Thymus (tissue), 11 donors: ENCODE measurements at regions not wholly inside any gene's neighbourhood (a gene's known extent, or its start where the extent isn't known, plus 50 kb on each side); places are given as distances from the start of the nearest gene placed in this dataset.
A peak's percentile ranks its signal among the peaks of the same experiment; 100 is the strongest.

Source experiments
- DNase-seq, 9 donors: peaks; one replicate each; pipeline ENCODE4 v3.0.0-alpha.2; 2013; ENCODE audit warnings: low spot score in 9 of 9, low read depth in 6 of 9, missing footprints in 1 of 9
- H3K27ac ChIP-seq, 2 donors: one replicate each; pipeline ENCODE4 v1.5.1; 2013; ENCODE audit warnings: control low read depth in 1 of 2, low read depth in 1 of 2, low read length in 1 of 2, mild to moderate bottlenecking in 1 of 2, moderate library complexity in 1 of 2
- H3K27me3 ChIP-seq, 2 donors: one replicate each; pipeline ENCODE4 v1.5.1; 2013; ENCODE audit warnings: low read length in 1 of 2; ENCODE audit not compliant: control insufficient read depth in 2 of 2, insufficient read depth in 1 of 2
- H3K36me3 ChIP-seq, 2 donors: one replicate each; pipeline ENCODE4 v1.5.1; 2013; ENCODE audit warnings: low read length in 1 of 2, mild to moderate bottlenecking in 1 of 2, moderate library complexity in 1 of 2; ENCODE audit not compliant: control insufficient read depth in 2 of 2, insufficient read depth in 2 of 2
- H3K4me1 ChIP-seq, 2 donors: one replicate each; pipeline ENCODE4 v1.5.1; 2013; ENCODE audit warnings: low read length in 2 of 2; ENCODE audit not compliant: control insufficient read depth in 2 of 2, insufficient read depth in 2 of 2
- H3K4me3 ChIP-seq, 2 donors: one replicate each; pipeline ENCODE4 v1.5.1; 2013; ENCODE audit warnings: low read length in 2 of 2, control low read depth in 1 of 2, mild to moderate bottlenecking in 1 of 2
- H3K9me3 ChIP-seq, 2 donors: one replicate each; pipeline ENCODE4 v1.5.1; 2013; ENCODE audit warnings: low read length in 1 of 2, mild to moderate bottlenecking in 1 of 2; ENCODE audit not compliant: control insufficient read depth in 2 of 2, insufficient read depth in 1 of 2
- WGBS: extraction: QIAGEN DNeasy Blood & Tissue Kit; methylation state at CpG from one replicate; pipeline ENCODE4 v1.1.7; 2013; 5-methylcytosine and 5-hydroxymethylcytosine counted together
- donor health status: healthy.

- no peaks in the 10 kb centered on the region for H3K27me3 ChIP-seq
- H3K36me3 ChIP-seq = no peaks in the 10 kb centered on the region
- no peaks in the 10 kb centered on the region for H3K9me3 ChIP-seq
- 96% methylated on average over 4 of the region's 4 CpGs for WGBS
- no peak for DNase-seq
- no peak overlapping the region for H3K4me3 ChIP-seq
- no peak overlapping the region for H3K27ac ChIP-seq
- H3K4me1 ChIP-seq = peaks cover 22 to 40% of the 10 kb centered on the region in 2 donors
Observed at GRCh38 chr3:187941135-187941847, 196.0 kb upstream of the BCL6 start.

- H3K27me3 ChIP-seq = no peaks in the 10 kb centered on the region
- H3K36me3 ChIP-seq = no peaks in the 10 kb centered on the region
- WGBS = 95% methylated on average over 2 of the region's 2 CpGs
- no peak overlapping the region for H3K27ac ChIP-seq
- H3K4me1 ChIP-seq = peaks cover 24 to 45% of the 10 kb centered on the region in 2 donors
- no peak for DNase-seq
- H3K9me3 ChIP-seq = no peaks in the 10 kb centered on the region
- H3K4me3 ChIP-seq = no peak overlapping the region
Observed at GRCh38 chr3:187941848-187942194, 196.6 kb upstream of the BCL6 start.

DNA sequence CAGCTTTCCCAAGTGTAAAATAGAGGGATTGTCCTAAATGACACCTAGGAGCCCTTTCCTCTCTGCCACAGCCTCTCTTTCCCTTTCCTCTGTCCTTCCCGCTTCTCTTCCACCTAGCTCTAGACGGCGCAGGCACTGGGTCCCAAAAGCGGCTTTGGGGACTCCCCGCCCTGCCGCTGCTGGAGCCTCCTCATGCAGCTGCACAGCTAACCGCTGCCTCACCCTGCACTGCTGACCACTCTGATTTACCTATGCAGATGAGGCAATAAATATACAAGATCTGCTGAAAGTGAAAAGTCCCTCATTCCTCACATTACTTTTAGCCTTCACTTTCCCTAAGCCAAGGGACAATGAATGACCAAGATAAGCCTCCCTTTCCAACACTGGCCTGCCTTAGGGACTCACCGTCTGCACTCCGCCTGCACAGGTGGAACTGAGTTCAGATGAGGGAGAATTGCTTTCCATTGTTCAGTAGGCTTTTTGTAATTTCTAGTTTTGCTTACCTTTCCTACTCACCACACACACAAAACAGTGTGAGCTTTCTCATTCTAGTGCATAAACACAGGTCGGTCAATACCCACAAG is 197.5 kb upstream of the BCL6 start:
- Histone ChIP-seq H3K27ac (no peak overlapping the region), H3K9me3 (no peaks in the 10 kb centered on the region), H3K27me3 (no peaks in the 10 kb centered on the region), H3K36me3 (no peaks in the 10 kb centered on the region), H3K4me3 (no peak overlapping the region), H3K4me1 (peaks cover 27 to 51% of the 10 kb centered on the region in 2 donors)
- 97% methylated on average over 10 of the region's 10 CpGs for WGBS
- DNase-seq = no peak

DNA sequence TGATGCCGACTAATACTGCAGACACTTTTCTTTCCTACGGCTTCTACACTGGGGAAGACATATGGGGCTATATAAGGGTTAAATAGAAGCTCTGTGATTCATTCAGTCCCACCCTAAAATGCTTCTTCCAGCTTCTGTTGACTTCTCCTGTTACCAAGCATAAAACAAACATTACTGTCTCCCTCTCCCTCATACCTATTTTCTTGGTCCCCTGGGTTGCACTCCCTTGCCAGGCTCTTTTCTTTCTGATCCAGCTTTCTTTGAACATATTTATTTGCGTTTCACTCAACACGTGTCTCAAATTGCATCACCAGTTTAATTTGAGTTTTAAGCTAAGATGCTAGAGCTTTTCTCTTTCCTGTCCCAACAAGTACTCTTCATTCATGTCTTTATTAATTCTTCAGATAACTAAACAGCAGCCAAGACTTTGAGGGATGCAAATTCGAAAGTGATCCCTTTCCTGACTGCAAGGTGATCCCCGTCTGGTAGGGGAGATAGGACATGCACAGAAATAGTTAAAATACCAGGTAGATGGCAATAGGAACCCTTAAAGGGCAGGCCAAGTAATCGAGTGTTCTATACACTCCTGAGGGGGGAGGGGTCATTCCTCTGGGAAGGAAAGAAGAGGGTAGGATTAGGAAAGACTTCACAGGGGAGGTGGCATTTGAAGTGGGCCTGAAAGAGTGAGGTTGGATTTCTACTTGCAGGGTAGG is 198.6 kb upstream of the BCL6 start:
- Histone ChIP-seq H3K4me1 (peaks cover 27 to 61% of the 10 kb centered on the region in 2 donors), H3K9me3 (no peaks in the 10 kb centered on the region), H3K4me3 (no peak overlapping the region), H3K27me3 (no peaks in the 10 kb centered on the region), H3K27ac (peak overlapping the region in 1 of 2 donors; percentile 87), H3K36me3 (no peaks in the 10 kb centered on the region)
- no peak for DNase-seq
- 85% methylated on average over 7 of the region's 7 CpGs for WGBS

DNA sequence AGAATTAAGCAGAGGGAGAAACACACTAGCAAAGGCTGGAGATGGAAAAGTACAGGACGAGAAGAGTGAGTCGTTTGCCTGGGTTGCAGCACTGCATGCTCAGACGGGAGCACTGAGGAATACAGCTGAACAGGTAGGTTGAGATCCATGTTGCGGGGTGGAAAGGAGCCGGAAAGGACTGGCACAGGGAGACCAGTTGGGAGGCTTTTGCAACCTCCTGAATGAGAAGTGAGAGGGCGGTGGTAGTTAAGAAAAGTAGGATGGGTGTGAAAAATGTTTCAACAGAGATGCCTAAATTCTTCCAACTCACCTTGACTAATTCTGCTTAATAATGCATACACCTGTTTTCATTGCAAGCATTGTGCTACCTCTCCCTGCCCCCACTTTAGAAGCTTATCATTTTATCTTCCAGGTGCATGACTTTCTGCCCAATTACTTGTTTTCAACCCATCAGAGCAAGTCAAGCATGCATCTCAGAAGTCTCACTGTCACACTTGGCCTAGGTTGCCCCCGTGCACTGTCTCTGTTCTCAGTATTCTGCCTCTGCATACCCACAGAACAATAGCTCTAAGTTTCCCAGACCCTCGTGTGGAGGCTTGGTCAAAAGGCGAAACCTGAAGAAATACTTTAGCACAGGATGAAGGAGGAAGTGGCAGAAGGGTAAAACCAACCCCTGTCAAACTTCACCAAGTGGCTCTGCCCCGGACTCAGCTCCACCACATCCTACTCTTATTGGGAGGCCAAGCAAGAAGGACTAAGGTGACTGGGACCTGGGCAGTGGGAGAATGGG is 199.3 kb upstream of the BCL6 start:
- H3K4me3 ChIP-seq = peak overlapping the region in 1 of 2 donors; percentile 11
- peak in 2 of 9 donors; percentile 58 to 78 for DNase-seq
- 63% methylated on average over 10 of the region's 10 CpGs for WGBS
- H3K27ac ChIP-seq = peak overlapping the region; percentile 46 to 87
- H3K9me3 ChIP-seq = no peaks in the 10 kb centered on the region
- H3K27me3 ChIP-seq = no peaks in the 10 kb centered on the region
- H3K4me1 ChIP-seq = peaks cover 32 to 69% of the 10 kb centered on the region in 2 donors
- H3K36me3 ChIP-seq = no peaks in the 10 kb centered on the region

DNA sequence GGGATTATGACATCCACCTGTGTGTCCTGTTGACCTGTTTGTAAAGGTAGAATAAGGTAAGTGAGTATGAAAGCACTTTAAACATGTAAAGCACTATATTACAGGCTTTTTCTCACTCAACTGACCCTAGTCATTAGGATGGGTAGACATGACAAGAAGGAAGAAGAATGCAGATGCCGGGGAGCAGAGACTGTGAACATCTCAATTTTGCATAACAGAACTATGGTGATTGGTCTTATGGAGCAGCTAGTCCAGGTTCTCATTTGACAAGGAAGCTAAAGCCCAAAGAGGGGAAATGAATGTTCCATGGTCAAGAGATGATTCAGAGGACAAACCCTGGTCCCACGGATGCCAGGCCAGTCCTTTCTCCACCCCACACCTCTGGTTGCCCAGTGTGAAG is 200.1 kb upstream of the BCL6 start:
- Histone ChIP-seq H3K9me3 (no peaks in the 10 kb centered on the region), H3K4me3 (peak overlapping the region in 1 of 2 donors; percentile 12), H3K4me1 (peaks cover 32 to 74% of the 10 kb centered on the region in 2 donors), H3K27ac (peak overlapping the region in 1 of 2 donors; percentile 87), H3K27me3 (no peaks in the 10 kb centered on the region), H3K36me3 (no peaks in the 10 kb centered on the region)
- DNase-seq = no peak
- WGBS = 94% methylated on average over 2 of the region's 2 CpGs

DNA sequence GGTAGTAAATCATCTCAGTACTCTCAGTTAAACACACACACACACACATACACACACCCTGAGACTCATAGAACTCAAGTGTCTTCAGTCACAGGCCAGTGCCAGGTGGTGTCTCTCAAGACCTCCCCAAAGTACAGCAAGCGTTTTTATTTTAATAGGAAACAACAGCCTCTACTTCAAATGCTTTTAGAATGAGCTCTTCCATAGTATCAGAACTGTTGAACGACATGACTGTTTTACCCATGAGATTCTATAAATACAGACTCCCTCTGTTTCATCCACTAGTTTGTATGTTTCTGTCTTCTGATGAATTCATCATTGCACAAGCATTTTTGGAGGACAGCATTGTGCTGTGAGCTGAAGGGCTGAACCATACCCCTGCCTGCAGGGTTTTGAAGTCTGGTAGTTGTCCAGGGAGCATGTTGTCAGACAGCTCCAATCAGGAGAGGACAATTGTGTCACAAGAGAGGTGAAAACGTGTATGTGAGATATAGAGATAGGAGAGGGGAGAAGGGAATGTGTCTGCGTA is 201.0 kb upstream of the BCL6 start:
- no peaks in the 10 kb centered on the region for H3K36me3 ChIP-seq
- H3K27ac ChIP-seq = peak overlapping the region in 1 of 2 donors; percentile 87
- H3K4me1 ChIP-seq = peaks cover 32 to 76% of the 10 kb centered on the region in 2 donors
- DNase-seq = peak in 4 of 9 donors; percentile 63 to 85 (median 64)
- 47% methylated on average over 4 of the region's 4 CpGs for WGBS
- H3K4me3 ChIP-seq = no peak overlapping the region
- H3K27me3 ChIP-seq = no peaks in the 10 kb centered on the region
- no peaks in the 10 kb centered on the region for H3K9me3 ChIP-seq

GRCh38 chr3:187946981-187947380 is 201.7 kb upstream of the BCL6 start:
- no peak overlapping the region for H3K27ac ChIP-seq
- 89% methylated on average over 6 of the region's 6 CpGs for WGBS
- no peak for DNase-seq
- H3K4me3 ChIP-seq = no peak overlapping the region
- H3K36me3 ChIP-seq = no peaks in the 10 kb centered on the region
- H3K4me1 ChIP-seq = peaks cover 32 to 76% of the 10 kb centered on the region in 2 donors
- no peaks in the 10 kb centered on the region for H3K9me3 ChIP-seq
- no peaks in the 10 kb centered on the region for H3K27me3 ChIP-seq
